Bronchial epithelial cell (primary cell): ENCODE measurements at regions not wholly inside any gene's neighbourhood (a gene's known extent, or its start where the extent isn't known, plus 50 kb on each side); places are given as distances from the start of the nearest gene placed in this dataset.

Experiments used
- DNase-seq: peaks from one replicate; pipeline ENCODE4 v3.0.0-alpha.2; 2010; ENCODE audit warnings: low read depth
- FAIRE-seq: peaks from 2 replicates; lab custom pipeline; 2011; peaks lifted over from hg19 to GRCh38; lab: Jason Lieb, UNC
- H3K27me3 ChIP-seq: 2 replicates; pipeline ENCODE4 v1.5.1; 2011; ENCODE audit warnings: low read length; ENCODE audit not compliant: control insufficient read depth, insufficient read depth
- H3K36me3 ChIP-seq: 2 replicates; pipeline ENCODE4 v1.5.1; 2011; ENCODE audit warnings: low read length; ENCODE audit not compliant: control insufficient read depth, insufficient read depth
- H3K4me3 ChIP-seq: 2 replicates; pipeline ENCODE4 v1.5.1; 2011; ENCODE audit warnings: mild to moderate bottlenecking, low read depth, low read length, control low read depth
- CTCF ChIP-seq: IDR thresholded peaks from 2 replicates; pipeline ENCODE4 v1.5.1; 2011; ENCODE audit warnings: mild to moderate bottlenecking, moderate library complexity, low read length, control low read depth, inconsistent platforms; ENCODE audit not compliant: insufficient read depth, severe bottlenecking

GRCh38 chr10:2949948-2950354 is 117.4 kb upstream of the PFKP start:
- H3K4me3 ChIP-seq = no peak overlapping the region

GRCh38 chr10:2949221-2949947 is 118.0 kb upstream of the PFKP start:
- FAIRE-seq (no peak), DNase-seq (no peak)
- Histone ChIP-seq H3K4me3 (no peak overlapping the region), H3K27me3 (no peaks in the 10 kb centered on the region), H3K36me3 (no peaks in the 10 kb centered on the region)
- TF ChIP-seq CTCF = no peak

More at GRCh38 chr10:2949948-2950354, 117.4 kb upstream of the PFKP start:
- Histone ChIP-seq H3K36me3 (no peaks in the 10 kb centered on the region), H3K27me3 (no peaks in the 10 kb centered on the region)
- FAIRE-seq = peak; percentile 52
- DNase-seq = peak; percentile 22
- TF ChIP-seq CTCF = no peak

GRCh38 chr10:2948127-2948854 is 119.1 kb upstream of the PFKP start:
- no peak for TF ChIP-seq CTCF
- Histone ChIP-seq H3K27me3 (no peaks in the 10 kb centered on the region), H3K4me3 (no peak overlapping the region), H3K36me3 (no peaks in the 10 kb centered on the region)
- FAIRE-seq (no peak), DNase-seq (no peak)

GRCh38 chr10:2944788-2945187 is 122.6 kb upstream of the PFKP start:
- FAIRE-seq = no peak
- Histone ChIP-seq H3K27me3 (no peaks in the 10 kb centered on the region), H3K4me3 (no peak overlapping the region), H3K36me3 (no peaks in the 10 kb centered on the region)
- TF ChIP-seq CTCF = no peak
- DNase-seq = peak; percentile 43

- no peak for FAIRE-seq
These were observed 123.3 kb upstream of the PFKP start for GRCh38 chr10:2943932-2944614.

More at GRCh38 chr10:2943932-2944614, 123.3 kb upstream of the PFKP start:
- Histone ChIP-seq H3K27me3 (no peaks in the 10 kb centered on the region), H3K4me3 (no peak overlapping the region), H3K36me3 (no peaks in the 10 kb centered on the region)
- TF ChIP-seq CTCF = no peak
- no peak for DNase-seq
